H1 (cell line): ENCODE measurements at regions not wholly inside any gene's neighbourhood (a gene's known extent, or its start where the extent isn't known, plus 50 kb on each side); places are given as distances from the start of the nearest gene placed in this dataset.

Experiments used
- CTCF ChIA-PET: fragments of 300-600 bp; sonication (Branson Sonifier 250); formaldehyde crosslinking; loops from one replicate; lab custom pipeline; 2021; ENCODE audit not compliant: partially characterized antibody; lab: Charles Lee
- POLR2A ChIA-PET: fragments of 300-600 bp; sonication (Branson Sonifier 250); formaldehyde crosslinking; loops from one replicate; lab custom pipeline; 2021; ENCODE audit warnings: inconsistent platforms; ENCODE audit not compliant: partially characterized antibody; lab: Charles Lee
- DNase-seq, 2 experiments: peaks; one replicate each; pipeline versions ENCODE4 v3.0.0 to v3.0.0-alpha.2; 2010 to 2022; ENCODE audit warnings: low spot score in 2 of 2, low read depth in 1 of 2, mixed read lengths in 1 of 2
- FAIRE-seq: peaks from 2 replicates; lab custom pipeline; 2011; peaks lifted over from hg19 to GRCh38; lab: Jason Lieb, UNC
- H2AFZ ChIP-seq: 2 replicates; pipeline ENCODE4 v1.8.1; 2012; ENCODE audit warnings: low read length, inconsistent platforms
- H2AK5ac ChIP-seq: 2 replicates; pipeline ENCODE4 v1.6.1; 2013; ENCODE audit warnings: low read depth, low read length
- H2BK120ac ChIP-seq: replicated peaks from 2 replicates; pipeline ENCODE3; 2013; ENCODE audit warnings: low read depth, low read length, inconsistent platforms
- H2BK12ac ChIP-seq: 2 replicates; pipeline ENCODE4 v1.6.1; 2013; ENCODE audit warnings: low read depth, low read length
- H2BK15ac ChIP-seq: 2 replicates; pipeline ENCODE4 v1.6.1; 2013; ENCODE audit warnings: low read length
- H2BK20ac ChIP-seq: 2 replicates; pipeline ENCODE4 v1.6.1; 2013; ENCODE audit warnings: low read length
- H2BK5ac ChIP-seq: 2 replicates; pipeline ENCODE4 v1.6.1; 2013; ENCODE audit warnings: low read depth, low read length
- H3K14ac ChIP-seq: 2 replicates; pipeline ENCODE4 v1.6.1; 2013; ENCODE audit warnings: inconsistent platforms; ENCODE audit not compliant: insufficient read length
- H3K18ac ChIP-seq: 2 replicates; pipeline ENCODE4 v1.6.1; 2013; ENCODE audit warnings: low read length; ENCODE audit errors: extremely low read depth
- H3K23ac ChIP-seq: 2 replicates; pipeline ENCODE4 v1.6.1; 2013; ENCODE audit warnings: inconsistent platforms; ENCODE audit not compliant: insufficient read length
- H3K23me2 ChIP-seq: 2 replicates; pipeline ENCODE4 v1.6.1; 2013; ENCODE audit warnings: low read depth, low read length
- H3K27ac ChIP-seq: 2 replicates; pipeline ENCODE4 v1.6.1; 2011; ENCODE audit warnings: low read depth, low read length, inconsistent platforms
- H3K27me3 ChIP-seq, 4 experiments: replicated peaks in 1 of 4; 1 replicate in 1 of 4; 2 replicates in 3 of 4; pipeline versions ENCODE4 v1.6.1 to v1.8.1; 2011 to 2013; ENCODE audit warnings: low read length in 3 of 4, mild to moderate bottlenecking in 3 of 4, inconsistent platforms in 2 of 4, mixed read lengths in 2 of 4, moderate library complexity in 1 of 4; ENCODE audit not compliant: control insufficient read depth in 3 of 4, insufficient read depth in 3 of 4; ENCODE audit errors: extremely low read depth in 1 of 4
- H3K36me3 ChIP-seq, 4 experiments: 2 replicates each; pipeline versions ENCODE4 v1.6.1 to v1.8.1; 2011 to 2013; ENCODE audit warnings: mild to moderate bottlenecking in 4 of 4, low read length in 3 of 4, moderate library complexity in 2 of 4, control low read depth in 1 of 4, inconsistent platforms in 1 of 4; ENCODE audit not compliant: insufficient read depth in 4 of 4, control insufficient read depth in 2 of 4
- H3K4ac ChIP-seq: replicated peaks from 2 replicates; pipeline ENCODE3; 2013; ENCODE audit warnings: low read length, low read depth, mixed read lengths, inconsistent platforms; ENCODE audit not compliant: insufficient read length
- H3K4me1 ChIP-seq, 4 experiments: replicated peaks in 1 of 4; 1 replicate in 1 of 4; 2 replicates in 3 of 4; pipeline versions ENCODE4 v1.6.1 to v1.8.1; 2011 to 2013; ENCODE audit warnings: low read length in 3 of 4, inconsistent platforms in 2 of 4, mixed read lengths in 1 of 4; ENCODE audit not compliant: insufficient read depth in 4 of 4, control insufficient read depth in 3 of 4
- H3K4me2 ChIP-seq, 2 experiments: 2 replicates each; pipeline versions ENCODE4 v1.6.1 to v1.8.1; 2011 to 2013; ENCODE audit warnings: low read depth in 2 of 2, low read length in 2 of 2, control low read depth in 1 of 2, inconsistent platforms in 1 of 2, mild to moderate bottlenecking in 1 of 2; ENCODE audit not compliant: insufficient read depth in 1 of 2
- H3K4me3 ChIP-seq, 4 experiments: fragments of 200-600, 300-600 bp in 1 of 4; sonication (generic), shearing (Covaris generic), sonication (Bioruptor Twin) in 1 of 4; 2 replicates each; pipeline versions ENCODE4 v1.5.1 to v1.8.1; 2011 to 2016; ENCODE audit warnings: low read length in 4 of 4, low read depth in 3 of 4, control low read depth in 2 of 4, inconsistent platforms in 2 of 4, mild to moderate bottlenecking in 2 of 4, mixed read lengths in 1 of 4, moderate library complexity in 1 of 4; ENCODE audit not compliant: insufficient read depth in 2 of 4; ENCODE audit errors: extremely low read depth in 1 of 4
- H3K56ac ChIP-seq: replicated peaks from 2 replicates; pipeline ENCODE3; 2013; ENCODE audit warnings: low read depth, mild to moderate bottlenecking, mixed read lengths, low read length, inconsistent platforms; ENCODE audit not compliant: insufficient read length
- H3K79me1 ChIP-seq: 2 replicates; pipeline ENCODE4 v1.6.1; 2013; ENCODE audit warnings: low read depth, low read length, control low read depth
- H3K79me2 ChIP-seq, 2 experiments: 2 replicates each; pipeline versions ENCODE4 v1.6.1 to v1.8.1; 2012 to 2013; ENCODE audit warnings: low read length in 2 of 2, mild to moderate bottlenecking in 2 of 2, inconsistent platforms in 1 of 2; ENCODE audit not compliant: insufficient read depth in 2 of 2, control insufficient read depth in 1 of 2
- H3K9ac ChIP-seq, 4 experiments: replicated peaks in 1 of 4; 1 replicate in 1 of 4; 2 replicates in 3 of 4; pipeline versions ENCODE4 v1.6.1 to v1.8.1; 2011 to 2013; ENCODE audit warnings: low read depth in 3 of 4, low read length in 3 of 4, control low read depth in 2 of 4, mild to moderate bottlenecking in 2 of 4, moderate library complexity in 2 of 4, inconsistent platforms in 1 of 4; ENCODE audit errors: extremely low read depth in 1 of 4
- H3K9me3 ChIP-seq, 2 experiments: 2 replicates each; pipeline versions ENCODE4 v1.6.1 to v1.8.1; 2012 to 2013; ENCODE audit warnings: mild to moderate bottlenecking in 2 of 2, moderate library complexity in 2 of 2, control low read depth in 1 of 2, inconsistent platforms in 1 of 2, low read depth in 1 of 2, low read length in 1 of 2, mixed read lengths in 1 of 2; ENCODE audit not compliant: insufficient read depth in 2 of 2
- H4K20me1 ChIP-seq, 2 experiments: replicated peaks in 1 of 2; 2 replicates each; pipeline versions ENCODE3 to v1.8.1; 2011 to 2013; ENCODE audit warnings: inconsistent platforms in 2 of 2, low read length in 2 of 2, mild to moderate bottlenecking in 1 of 2; ENCODE audit not compliant: insufficient read depth in 2 of 2, control insufficient read depth in 1 of 2
- H4K5ac ChIP-seq: 2 replicates; pipeline ENCODE4 v1.6.1; 2013; ENCODE audit warnings: low read length, low read depth, mixed read lengths, inconsistent platforms; ENCODE audit not compliant: insufficient read length
- H4K8ac ChIP-seq: 2 replicates; pipeline ENCODE4 v1.8.0; 2013; ENCODE audit warnings: mild to moderate bottlenecking, moderate library complexity, low read length, inconsistent platforms; ENCODE audit not compliant: insufficient read depth; ENCODE audit errors: extremely low read depth
- H4K91ac ChIP-seq: replicated peaks from 2 replicates; pipeline ENCODE3; 2013; ENCODE audit warnings: low read length, mixed read lengths, inconsistent platforms; ENCODE audit not compliant: insufficient read length
- NRF1 ChIP-seq: IDR thresholded peaks from 2 replicates; pipeline ENCODE4 v1.6.1; 2011; ENCODE audit warnings: mild to moderate bottlenecking, low read depth, low read length, improper control_type of control experiment
- WGBS, 2 experiments: shearing (Covaris generic) in 1 of 2; methylation state at CpG; one replicate each; pipeline versions ENCODE4 v1.1.6 to v1.1.7; 2013 to 2015; ENCODE audit warnings: low lambda C conversion rate in 2 of 2, mixed read lengths in 2 of 2, inconsistent platforms in 1 of 2, low coverage in 1 of 2, missing lambda C conversion rate in 1 of 2; ENCODE audit not compliant: insufficient replicate concordance in 2 of 2, insufficient coverage in 1 of 2, insufficient read length in 1 of 2; ENCODE audit errors: extremely low coverage in 1 of 2, missing lambda C conversion rate in 1 of 2; 5-methylcytosine and 5-hydroxymethylcytosine counted together

- Histone ChIP-seq H4K5ac (no peak overlapping the region), H3K56ac (no peak overlapping the region), H3K9me3 (no peaks in the 10 kb centered on the region), H4K8ac (no peak overlapping the region), H3K27ac (no peak overlapping the region), H3K4me1 (peaks cover 0 to 10% (median 6%) of the 10 kb centered on the region in 4 experiments; a peak in 6 of 7 replicates), H2AFZ (no peak overlapping the region), H2BK5ac (no peak overlapping the region), H3K9ac (no peak overlapping the region), H4K91ac (no peak overlapping the region), H3K4me2 (no peak overlapping the region), H2BK15ac (no peak overlapping the region), H2AK5ac (no peak overlapping the region), H4K20me1 (no peaks in the 10 kb centered on the region), H2BK120ac (no peak overlapping the region), H3K4me3 (no peak overlapping the region), H3K23ac (no peak overlapping the region), H3K79me1 (no peaks in the 10 kb centered on the region), H3K36me3 (no peaks in the 10 kb centered on the region; a peak in 1 of 8 replicates), H3K4ac (no peak overlapping the region), H2BK12ac (no peak overlapping the region), H3K14ac (no peak overlapping the region), H3K27me3 (peaks cover 0 to 7% (median 4%) of the 10 kb centered on the region in 4 experiments; a peak in 3 of 7 replicates), H3K79me2 (no peaks in the 10 kb centered on the region), H3K18ac (no peak overlapping the region), H3K23me2 (peaks cover 5% of the 10 kb centered on the region; the same call in 1 of the 2 replicates), H2BK20ac (no peak overlapping the region)
- DNase-seq, result no peak
- ChIA-PET CTCF (interaction anchor here (0.6 to 5.0 kb wide), 28 partner anchors 8 to 590 kb away, joined by 3 to 42 read pairs (median 4); no protein-coding TSS in a partner anchor), POLR2A (interaction anchor here (1.6 kb wide), 1 partner anchor 17 kb away, joined by 4 read pairs; no protein-coding TSS in a partner anchor)
- WGBS, 2 experiments, result 87% methylated on average over 2 of the region's 2 CpGs; no CpG with 5 or more reads in 1 of the 2 experiments
- FAIRE-seq, result no peak
- no peak for TF ChIP-seq NRF1
Measured at GRCh38 chr4:140254651-140255299, 100.8 kb upstream of the MAML3 start.
